CD4-positive, alpha-beta T cell treated with Interleukin-12 subunit alpha and Interleukin-12 subunit beta, for 1 hour (primary cell): ENCODE measurements at regions not wholly inside any gene's neighbourhood (a gene's known extent, or its start where the extent isn't known, plus 50 kb on each side); places are given as distances from the start of the nearest gene placed in this dataset.
"Not testable (repeated sequence)": the region's sequence is repeated elsewhere in the genome, so short reads cannot be mapped to it uniquely, and the experiment has no call there.

Experiments used
- DNase-seq: peaks from one replicate; pipeline ENCODE4 v3.0.0-alpha.2; 2020

DNA sequence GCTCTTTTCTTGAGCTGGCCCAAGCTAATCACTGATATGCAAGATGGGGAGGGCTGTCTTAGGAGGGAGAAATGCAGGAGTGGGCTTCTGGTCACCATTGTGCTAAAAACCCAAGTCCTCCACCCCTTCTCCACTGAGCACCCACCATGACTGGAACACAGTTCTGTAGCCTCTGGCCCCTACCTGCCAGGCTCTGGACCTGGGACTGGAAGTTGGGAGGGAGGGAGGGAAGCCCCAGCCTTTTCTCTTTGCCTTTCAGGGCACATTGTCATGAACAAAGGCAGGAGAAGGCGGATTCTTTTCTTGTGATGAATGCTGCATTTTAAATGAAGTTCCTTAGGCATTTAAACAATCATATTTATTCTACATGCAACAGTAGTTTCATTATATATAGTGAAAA lies 559.1 kb upstream of the TRPC7 start:
- DNase-seq = no peak

DNA sequence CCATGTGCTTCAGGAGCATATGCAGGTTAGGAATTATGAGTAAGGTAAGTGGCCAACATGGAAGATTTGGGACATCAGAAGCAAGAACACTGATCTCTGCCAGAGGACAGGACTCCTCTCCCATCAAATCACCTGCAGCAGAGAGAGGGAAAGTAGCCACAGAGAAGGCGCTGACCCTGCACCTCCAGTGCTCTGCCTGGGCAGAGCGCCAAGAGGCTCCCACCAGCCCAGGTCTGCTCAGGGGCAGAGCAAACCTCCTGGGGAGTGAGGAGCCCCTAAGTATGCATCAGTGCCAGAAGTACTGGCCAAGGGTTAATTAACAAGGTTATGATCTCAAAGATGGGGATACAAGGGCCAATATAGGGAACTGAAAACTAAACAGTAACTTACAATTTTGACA lies 545.3 kb upstream of the TRPC7 start:
- DNase-seq = no peak

DNA sequence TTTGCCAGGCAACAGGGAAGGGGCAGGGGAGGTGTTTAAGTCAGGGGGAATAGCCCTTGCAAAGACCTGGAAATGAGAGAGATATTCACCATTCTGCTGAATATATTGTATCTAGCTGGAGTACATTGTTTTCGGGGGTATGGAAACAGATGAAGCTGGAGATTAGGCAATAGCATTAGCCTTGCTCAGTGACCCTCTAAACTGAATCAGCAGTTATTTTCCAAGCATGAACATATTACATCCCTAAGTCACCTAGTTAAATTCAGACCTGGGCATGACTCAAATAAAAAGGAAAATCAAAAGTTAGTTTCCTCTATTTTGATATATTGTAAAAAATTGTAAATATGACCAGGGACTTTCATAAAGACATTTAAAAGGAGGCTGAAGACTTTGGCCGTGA lies 544.6 kb upstream of the TRPC7 start:
- no peak for DNase-seq

DNA sequence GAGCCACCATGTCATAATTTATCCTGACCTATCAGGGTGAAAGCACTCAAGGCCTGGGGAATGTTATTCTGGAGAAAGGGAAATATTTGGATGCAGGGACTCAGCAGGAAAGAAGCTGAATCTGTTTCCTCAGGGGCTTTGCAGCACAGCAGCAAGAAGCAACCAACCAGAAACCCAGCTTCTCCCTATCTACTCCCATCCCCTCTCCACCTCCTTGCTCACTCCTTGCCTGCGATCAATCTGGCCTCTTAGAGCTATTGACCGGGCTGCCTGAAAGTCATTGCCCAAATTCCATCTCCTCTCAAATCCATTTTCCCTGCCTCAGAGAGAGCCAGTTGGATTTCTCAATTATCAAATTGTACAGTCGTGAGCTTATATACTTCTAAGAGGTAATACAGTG lies 542.0 kb upstream of the TRPC7 start:
- no peak for DNase-seq

DNA sequence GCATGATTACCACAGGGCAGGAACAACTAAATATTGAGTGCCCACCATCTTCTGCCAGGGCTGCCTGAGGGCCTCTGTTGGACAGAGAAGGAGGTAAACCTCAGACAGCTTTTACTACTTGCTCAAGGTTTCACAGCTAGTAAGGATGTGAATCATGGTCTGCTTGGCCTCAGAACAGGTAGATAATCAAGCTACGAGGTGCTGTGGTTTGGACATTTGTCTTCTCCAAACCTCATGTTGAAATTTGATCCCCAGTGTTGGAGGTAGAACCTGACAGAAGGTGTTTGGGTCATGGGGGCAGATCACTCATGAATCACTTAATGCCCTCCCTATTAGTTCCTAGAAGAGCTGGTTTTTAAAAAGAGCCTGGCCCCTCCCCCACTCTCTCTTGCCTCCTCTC lies 541.2 kb upstream of the TRPC7 start:
- DNase-seq = no peak

DNA sequence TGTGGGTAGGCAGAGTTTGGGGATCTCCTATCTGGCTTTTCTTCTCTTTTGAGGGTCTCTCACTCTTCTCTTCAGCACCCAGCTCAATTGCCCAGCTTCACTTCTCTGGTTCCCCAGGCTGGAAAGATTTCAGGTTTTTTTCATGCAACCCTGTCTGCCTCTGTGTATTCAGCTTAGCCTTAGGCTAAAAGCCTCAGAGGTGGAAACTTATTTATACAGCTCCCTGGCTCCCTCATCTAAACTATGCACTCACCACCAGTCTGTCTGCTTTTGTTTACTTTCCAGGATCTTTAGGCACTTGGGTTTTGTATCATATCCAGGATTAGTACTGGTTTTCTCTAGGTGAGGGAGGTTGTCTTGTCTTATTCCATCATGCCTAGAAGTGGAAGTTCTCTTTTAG lies 540.2 kb upstream of the TRPC7 start:
- no peak for DNase-seq

DNA sequence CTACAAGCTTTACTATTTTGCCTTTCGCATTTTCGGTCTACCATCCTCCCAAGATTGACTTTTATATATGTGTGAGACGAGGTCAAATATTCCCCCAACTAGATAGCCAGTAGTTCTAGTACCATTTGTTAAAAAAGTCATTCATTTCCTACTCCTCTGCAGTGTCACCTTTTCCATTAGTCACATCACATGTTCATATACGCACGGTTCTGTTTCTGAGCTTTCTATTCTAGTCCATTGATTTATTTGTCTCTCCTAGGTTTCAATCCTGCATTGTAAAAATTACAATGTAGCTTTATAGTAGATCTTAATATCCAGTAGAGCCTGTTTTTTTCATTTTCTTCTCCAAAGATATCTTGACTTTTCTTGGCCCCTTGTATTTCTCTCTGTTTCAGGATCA lies 528.7 kb upstream of the TRPC7 start:
- DNase-seq = no peak

DNA sequence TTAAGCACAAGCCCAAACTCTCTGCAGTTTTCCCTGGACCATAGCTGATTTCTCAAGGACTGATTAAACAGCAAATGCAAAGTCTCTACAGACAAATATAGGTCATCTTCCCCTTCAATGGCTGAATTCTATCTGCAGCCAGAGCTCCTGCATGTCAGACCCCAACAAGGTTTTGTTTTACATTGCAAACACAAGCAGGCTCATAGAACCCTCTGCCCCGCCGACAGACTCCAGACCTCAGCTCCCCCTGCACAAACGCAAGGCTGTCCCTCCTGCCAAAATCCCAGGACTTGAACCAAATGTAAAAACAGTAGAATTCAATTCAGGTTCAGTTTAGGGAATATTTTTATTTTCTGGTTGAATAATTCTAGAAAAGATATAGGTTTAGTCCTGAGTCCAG lies 526.7 kb upstream of the TRPC7 start:
- DNase-seq = no peak

DNA sequence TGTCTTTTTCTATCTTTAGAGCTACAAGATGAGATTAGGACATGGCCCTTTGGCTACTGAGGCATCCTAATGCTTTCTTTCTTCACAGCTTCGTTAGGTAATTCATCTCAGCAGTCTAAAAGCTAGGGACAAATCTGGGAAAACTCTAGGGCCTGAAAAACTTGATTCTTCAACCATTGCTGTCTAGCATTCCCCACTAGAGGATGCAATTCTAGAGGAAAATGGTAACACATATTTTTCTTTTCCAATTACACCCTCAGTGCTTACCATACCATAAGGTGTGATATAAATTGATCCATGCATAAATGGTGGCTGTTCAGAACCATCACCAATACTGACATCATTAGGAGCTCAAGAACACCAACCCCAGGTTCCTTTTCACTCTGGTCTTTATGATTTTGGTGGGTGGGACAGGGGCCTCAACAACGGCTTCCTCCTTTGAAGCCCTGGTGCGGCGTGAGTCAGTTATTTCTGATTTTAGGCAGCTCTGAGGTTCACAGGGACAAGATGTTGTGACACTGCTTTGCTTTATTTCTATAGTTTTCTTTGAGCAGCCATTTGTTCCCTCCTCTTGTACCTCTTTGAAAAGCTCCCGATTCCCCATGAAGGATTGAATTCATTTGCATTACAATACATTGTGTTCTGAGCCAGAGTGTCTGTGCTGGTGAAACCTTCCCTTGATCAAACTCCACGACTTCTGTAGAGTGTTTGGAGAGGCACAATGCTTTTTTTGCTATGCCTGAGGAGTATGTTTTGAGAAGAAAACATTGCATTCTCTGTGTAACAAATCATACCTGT lies 526.0 kb upstream of the TRPC7 start:
- DNase-seq = no peak

DNA sequence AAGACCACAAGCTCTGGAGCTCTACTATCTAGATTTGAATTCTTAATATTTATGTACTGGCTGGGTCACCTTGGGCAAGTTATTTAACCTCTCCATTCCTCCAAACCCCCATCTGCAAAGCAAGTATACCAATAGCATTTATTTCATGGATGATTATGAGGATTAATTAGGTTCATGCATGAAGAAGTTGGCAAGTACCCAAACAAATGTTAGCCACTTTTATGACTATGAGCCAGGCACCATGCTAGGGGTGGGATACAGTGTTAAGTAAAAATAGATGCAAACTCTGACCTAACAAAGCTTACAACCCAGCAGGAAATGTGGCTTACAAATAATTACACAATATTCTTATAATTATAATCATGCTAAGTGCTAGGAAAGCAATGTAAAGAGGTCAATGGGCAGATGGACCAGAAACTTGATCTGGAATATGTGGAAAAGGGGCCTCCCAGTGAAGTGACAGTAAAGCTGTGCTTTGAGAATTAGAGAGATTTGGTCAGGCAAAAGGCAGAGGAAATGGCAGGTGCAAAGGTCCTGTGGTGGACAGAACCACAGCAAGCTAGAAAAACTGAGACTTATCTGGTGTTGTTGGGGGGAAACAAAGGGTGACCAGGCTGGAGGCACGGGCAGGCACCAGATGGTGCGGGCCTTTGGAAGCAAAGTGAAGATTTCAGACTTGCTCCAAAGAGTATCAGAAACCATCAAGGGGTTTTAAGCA lies 525.2 kb upstream of the TRPC7 start:
- DNase-seq = no peak

DNA sequence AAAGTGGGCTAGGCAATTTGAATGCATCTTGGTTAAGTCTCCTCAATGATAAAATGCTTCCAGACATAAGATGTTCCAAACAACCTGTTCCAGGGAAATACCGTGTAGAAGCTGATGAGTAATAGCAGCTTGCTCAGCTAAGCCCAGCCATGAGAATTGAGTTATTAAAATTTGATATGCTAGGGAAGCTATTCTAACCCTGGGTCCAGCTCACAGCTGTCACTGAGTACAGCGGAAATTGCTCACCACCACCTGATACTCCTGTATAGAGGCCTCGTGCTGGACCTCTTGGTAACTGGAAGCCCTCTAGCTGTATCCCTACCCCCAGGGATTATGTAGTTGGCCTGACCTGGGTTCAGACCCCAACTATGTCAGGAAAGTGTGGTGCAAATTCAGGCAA lies 521.3 kb upstream of the TRPC7 start:
- DNase-seq = no peak

DNA sequence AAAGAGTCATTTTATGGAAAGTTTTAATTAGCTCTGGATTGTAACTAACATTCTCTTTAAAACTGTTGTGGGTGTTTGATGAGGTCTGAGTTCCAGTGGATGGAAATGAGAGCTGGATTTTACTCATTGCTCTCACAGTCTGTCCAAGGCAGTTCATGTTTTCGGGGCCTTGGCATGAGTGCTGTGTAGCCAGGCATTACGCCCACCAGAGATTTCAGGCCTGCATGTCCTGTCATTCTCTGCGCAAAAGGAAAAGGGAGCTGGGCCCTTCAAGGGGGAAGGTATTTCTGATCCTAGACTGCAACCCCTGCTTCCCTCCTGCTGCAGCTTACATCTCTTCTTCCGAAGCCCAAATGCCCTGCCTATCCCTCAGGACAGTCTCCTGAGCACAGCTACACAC lies 499.6 kb upstream of the TRPC7 start:
- DNase-seq = no peak

DNA sequence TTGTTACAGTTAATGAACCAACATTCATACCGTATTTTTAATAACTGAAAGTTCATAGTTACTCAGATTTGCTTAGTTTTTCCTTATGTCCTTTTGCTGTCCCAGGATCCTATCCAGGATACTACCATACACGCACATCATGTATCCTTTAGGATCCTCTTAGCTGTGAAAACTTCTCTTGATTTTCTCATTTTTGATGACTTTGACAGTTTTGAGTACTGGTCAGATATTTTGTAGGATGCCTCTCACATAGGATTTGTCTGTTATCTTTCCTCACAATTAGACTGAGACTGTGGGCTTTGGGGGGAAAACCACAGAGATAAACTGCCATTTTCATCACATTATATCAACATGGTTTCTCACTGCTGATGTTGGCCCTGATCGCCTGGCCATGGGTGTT lies 491.3 kb upstream of the TRPC7 start:
- DNase-seq = no peak

DNA sequence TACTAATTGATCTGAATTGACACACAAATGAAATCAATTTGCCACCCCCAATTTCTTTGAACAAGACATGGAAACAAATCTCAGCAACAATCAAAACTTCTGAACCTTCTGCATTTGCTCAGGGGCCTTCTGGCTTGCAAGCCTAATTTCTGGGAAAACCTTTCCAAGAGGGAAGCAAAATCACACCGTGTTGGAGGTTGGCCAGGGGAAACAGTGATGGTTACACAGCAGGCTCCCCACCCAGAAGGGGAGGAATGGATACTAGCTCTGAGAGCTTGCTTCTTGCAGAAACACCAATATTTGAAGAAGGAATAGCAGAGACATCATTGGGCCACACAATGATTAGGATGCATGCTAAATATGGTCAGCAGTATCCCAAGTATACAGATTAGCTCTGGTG lies 488.6 kb upstream of the TRPC7 start:
- DNase-seq = no peak

DNA sequence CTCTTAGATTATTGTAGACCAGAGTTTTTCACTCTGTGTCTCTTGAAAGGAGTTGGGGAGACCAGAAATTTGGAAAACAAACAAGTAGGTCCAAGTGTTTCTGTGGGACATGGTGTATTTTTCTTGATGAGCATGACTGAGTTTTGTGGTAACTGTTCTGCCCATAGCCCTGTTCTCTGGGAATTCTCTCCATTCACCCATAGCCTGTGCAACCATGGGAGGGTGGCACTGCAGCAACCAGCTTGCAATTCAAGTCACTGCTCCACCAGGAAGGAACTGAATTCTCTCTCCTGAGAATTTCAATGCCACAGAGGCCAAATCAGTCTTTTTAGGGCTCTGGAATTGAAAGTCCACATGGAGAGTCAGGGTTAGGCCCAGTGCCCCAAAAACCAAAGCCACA lies 475.3 kb upstream of the TRPC7 start:
- DNase-seq = no peak

DNA sequence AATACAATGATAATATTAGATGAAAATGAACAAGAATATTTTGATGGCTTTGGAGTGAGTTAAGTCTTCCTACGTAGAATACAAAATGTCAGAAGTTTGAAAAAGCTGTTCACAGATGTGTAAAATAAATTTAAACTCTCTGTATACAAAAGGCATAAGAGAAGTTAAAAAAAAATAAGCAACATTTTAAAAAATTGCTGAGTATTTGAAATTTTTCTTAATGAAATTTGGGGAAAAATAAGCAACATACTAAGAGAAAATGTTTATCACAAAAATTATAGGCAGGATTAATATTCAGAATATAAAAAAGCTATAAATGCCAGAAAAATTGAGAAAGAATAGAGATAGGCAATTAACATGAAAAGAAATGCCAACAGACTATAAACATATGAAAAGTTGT lies 470.7 kb upstream of the TRPC7 start:
- DNase-seq = no peak

DNA sequence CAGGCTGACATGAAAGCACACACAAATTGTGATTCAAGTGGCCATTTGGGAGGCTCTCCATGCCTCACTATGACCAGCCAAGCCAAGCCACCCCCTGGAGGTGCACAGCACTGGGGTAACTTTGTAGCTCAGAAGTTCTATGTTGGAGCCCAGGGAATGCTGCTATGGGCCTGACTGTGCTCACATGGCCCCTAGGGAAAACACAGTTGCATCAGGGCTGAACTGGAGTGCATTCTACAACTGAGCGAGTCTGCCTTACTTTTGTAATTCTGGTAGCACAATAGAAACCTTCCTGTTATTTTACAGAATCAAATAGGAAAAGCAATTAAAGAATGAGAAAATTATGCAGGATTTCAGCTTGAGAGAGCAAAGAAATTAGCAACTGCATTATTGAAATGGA lies 455.5 kb upstream of the TRPC7 start:
- no peak for DNase-seq

DNA sequence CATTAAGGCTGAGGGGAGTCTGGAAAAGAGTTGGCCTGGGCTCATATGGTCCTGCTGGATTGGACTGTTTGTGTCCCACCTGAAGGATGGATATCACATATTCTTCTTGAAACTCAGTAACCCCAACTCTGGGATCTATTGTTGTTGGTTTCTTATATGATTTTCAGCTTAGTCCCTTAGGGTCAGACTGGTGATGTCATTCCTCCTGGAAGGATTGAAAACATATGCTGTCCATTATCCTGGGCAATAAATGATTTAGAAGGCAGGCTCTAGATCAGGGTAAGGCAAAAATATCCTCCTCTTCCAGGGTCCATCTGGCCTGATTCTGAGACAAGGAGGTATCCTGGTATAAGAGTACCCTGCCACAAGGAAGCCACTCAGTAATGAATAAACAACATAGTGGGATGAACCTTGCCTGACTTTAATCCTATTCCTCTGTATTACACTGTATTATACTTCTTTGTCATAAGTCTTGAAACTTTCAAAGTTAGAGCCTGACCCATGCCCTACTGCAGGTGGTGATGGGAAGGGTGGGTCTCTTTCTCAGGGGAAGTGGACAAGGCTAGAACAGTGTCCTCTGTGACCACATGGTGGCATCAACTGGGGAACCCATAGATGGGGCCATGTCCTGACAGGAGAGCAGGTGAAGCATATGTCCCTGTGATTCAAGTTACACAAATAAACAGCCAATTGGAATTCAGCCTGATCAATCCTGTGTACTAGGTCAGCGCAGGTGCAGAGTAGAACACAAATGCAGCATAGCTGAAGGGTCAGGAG lies 454.4 kb upstream of the TRPC7 start:
- no peak for DNase-seq

DNA sequence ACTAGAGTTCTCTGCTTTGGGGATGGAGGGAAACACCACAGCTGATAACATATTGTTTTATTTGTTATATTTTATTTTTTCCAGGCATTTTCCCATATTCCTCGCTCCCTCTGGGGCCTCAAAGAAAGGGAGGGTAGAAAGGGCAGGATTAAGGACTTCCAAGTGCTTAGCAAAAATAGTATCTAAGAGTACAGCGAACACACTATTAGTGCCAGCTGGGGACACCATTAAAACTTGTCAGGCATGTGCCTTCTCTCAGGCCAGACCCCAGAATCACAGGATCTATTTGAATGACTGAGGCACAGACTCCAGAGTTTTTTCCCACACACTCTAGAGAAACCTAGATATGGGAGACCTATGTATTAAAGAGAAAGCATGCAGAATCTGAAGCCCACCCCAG lies 451.0 kb upstream of the TRPC7 start:
- DNase-seq = no peak

DNA sequence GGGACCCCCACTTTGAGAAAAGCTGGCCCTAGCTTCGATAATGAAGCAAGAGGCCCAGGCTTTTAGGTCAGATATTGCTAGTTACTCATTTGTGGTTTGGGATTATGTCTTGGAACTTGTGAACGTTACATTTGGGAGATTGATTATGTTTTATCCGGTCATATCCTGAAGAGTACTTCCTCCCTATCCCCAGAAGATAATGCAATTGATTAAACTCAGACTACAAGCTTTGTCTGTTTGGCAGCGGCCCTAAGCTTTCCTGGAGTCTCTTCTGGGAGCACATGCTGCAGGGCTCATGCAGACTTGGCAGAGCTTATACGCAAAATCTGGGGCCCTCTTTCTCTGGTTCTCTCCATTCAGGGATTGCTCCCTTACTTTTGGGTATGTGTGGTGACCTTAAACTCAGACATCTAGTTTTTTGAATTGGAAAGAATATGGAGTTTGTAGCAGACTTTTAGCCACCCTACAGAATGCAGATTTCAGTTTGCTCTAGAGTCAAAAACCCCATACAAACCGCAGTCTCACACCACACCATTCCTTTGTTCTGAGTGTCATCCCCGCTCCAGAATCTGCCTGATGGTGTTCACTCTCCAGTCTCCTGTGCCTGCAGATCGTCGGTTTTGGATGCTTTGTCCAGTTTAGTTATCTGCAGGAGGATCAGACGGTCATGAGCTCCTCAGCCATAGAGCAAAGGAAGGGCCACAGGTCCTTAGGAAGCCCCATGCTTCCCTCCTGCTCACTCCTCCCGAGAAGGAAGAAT lies 449.5 kb upstream of the TRPC7 start:
- DNase-seq = no peak

DNA sequence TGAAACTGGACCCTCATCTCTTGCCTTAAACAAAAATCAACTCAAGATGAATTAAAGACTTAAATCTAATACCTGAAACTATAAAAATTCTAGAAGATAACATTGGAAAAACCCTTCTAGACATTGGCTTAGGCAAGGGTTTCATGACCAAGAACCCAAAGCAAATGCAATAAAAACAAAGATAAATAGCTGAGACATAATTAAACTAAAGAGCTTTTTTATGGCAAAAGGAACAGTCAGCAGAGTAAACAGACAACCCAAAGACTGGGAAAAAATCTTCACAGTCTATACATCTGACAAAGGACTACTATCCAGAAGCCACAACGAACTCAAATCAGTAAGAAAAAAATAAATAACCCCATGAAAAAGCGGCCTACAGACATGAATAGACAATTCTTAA lies 446.9 kb upstream of the TRPC7 start:
- DNase-seq = not testable (repeated sequence)

DNA sequence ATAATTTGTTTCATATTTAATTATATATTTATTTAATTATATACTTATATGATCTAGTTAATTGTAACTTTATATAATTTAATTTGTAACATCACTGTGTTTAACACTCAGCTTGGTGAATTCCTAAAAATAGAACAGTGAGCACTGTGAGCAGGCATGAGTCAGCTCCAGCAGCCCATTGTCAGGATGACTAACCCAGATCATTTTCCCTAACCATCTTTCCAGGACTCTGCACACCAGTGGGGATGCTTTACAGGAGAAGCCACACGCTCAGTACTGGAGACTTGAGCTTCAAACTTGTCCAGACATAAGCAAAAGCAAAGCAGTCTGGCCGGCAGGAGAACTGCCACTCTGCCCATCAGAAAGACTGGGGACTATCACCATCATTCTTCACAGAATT lies 446.2 kb upstream of the TRPC7 start:
- no peak for DNase-seq

DNA sequence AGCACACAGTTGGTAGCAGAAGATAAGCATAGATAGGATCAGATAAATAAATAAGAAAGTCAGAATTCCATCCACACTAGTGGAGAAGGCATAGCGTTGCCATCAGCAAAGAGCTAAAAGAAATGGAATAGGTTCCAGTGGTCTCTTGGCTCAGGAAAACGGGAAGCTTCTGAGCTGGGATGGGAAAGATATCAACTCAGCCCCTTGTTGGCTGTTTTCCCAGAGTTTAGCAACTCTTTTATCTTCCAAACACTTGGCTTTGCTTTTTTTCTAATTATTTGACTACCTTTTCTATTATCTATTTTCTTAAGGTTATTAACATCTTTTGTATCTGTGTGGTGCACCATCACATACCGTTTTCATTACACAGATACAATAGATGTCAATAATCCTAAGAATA lies 445.7 kb upstream of the TRPC7 start:
- DNase-seq = no peak
